ENCODE measurements at regions not wholly inside any gene's neighbourhood (a gene's known extent, or its start where the extent isn't known, plus 50 kb on each side); places are given as distances from the start of the nearest gene placed in this dataset.
"Not testable (repeated sequence)": the region's sequence is repeated elsewhere in the genome, so short reads cannot be mapped to it uniquely, and the experiment has no call there.

GRCh38 chr2:131801210-131801744, 273.6 kb downstream of the CCDC74A start:
- Histone ChIP-seq H3K27me3 (ENCODE audit: control insufficient read depth, insufficient read depth, low read length) (no peaks in the 10 kb centered on the region), H3K36me3 (ENCODE audit: control insufficient read depth, insufficient read depth, low read length) (no peaks in the 10 kb centered on the region), H3K4me3 (ENCODE audit: low read depth, low read length) (no peak overlapping the region)
- no peak for TF ChIP-seq CTCF (IDR thresholded peaks at IDR 0.05; ENCODE audit: insufficient read depth, low read length, severe bottlenecking)
- DNase-seq (ENCODE audit: low read depth) (no peak), FAIRE-seq (no peak)

DNA sequence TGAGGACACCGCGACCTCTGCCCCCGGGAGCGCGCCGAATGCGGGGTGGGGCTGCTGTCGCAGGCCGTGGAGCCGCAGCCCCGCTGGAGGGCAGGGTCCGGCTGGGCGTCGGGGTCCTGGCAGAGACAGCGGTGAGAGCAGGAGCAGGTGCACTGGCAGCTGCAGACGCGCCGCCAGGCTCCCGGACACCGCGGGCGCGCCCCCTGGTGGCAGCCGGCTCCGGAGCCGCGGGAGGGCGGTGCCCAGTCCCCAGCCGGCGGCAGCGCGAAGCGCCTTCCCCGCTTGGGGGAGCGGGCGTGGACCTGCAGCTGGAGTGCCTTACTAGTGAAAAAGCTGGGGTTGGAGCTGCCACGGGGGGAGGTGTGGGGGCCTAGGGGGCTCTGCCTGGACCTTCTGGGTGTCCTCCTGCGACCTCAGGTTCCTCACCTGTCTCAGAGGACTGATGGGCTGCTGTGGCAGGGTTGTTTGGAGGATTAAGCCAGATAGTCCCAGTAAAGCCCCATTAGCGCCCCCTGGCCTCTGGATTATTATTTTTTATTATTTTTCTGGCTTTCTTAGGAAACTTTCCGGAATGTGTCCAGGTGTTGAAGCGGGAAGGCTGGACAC, 274.2 kb downstream of the CCDC74A start:
- peak; percentile 54 for TF ChIP-seq CTCF (IDR thresholded peaks at IDR 0.05; ENCODE audit: insufficient read depth, low read length, severe bottlenecking)
- peak; percentile 43 for DNase-seq (ENCODE audit: low read depth)
- peak overlapping the region; percentile 49 for H3K4me3 ChIP-seq (ENCODE audit: low read depth, low read length)

DNA sequence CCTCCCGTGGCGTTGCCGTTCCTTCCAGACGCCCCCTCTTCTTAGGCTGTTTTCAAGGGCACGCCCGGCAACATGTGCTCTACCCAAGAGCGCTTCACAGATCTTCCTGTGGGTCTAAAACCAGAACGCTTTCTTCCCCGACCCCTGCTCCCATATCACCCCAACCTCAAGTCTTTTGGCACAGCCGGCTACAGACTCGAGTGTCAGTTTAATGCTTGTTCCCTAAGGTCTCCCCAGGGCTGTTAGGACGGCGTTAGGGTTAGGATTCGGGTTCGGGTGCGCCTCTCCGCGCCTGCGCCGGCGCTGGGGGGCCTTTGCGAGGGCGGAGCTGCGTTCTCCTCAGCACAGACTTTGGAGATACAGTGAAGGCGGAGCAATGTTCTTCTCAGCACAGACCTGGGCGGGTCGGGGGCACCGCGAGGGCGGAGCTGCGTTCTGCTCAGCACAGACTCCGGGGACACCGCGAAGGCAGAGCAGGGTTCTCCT, 274.7 kb downstream of the CCDC74A start:
- peak overlapping the region; percentile 49 for H3K4me3 ChIP-seq (ENCODE audit: low read depth, low read length)
- not testable (repeated sequence) for H3K36me3 ChIP-seq (ENCODE audit: control insufficient read depth, insufficient read depth, low read length); FAIRE-seq; H3K27me3 ChIP-seq (ENCODE audit: control insufficient read depth, insufficient read depth, low read length)
- DNase-seq (ENCODE audit: low read depth): peak; percentile 38

More for the DNA sequence above, 274.2 kb downstream of the CCDC74A start:
- not testable (repeated sequence) for FAIRE-seq; H3K27me3 ChIP-seq (ENCODE audit: control insufficient read depth, insufficient read depth, low read length); H3K36me3 ChIP-seq (ENCODE audit: control insufficient read depth, insufficient read depth, low read length)

DNA sequence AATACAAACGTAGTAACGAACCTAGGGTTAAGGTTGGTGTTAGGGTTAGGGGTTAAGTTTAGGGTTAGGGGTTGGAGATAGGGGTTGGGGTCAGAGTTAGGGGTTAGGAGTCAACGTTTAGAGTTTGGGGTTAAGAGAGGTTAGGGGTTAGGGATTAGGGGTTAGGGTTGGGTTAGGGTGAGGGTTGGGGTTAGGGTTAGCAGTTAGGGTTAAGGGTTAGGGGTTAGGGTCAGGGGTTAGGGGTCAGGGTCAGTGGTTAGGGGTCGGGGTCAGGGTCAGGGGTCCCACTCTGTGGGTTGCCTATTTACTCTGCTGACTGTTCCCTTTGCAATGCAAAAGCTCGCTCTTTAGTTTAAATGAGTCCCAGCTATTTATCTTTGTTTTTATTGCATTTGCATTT, 275.5 kb downstream of the CCDC74A start:
- H3K36me3 ChIP-seq (ENCODE audit: control insufficient read depth, insufficient read depth, low read length); H3K4me3 ChIP-seq (ENCODE audit: low read depth, low read length); FAIRE-seq; DNase-seq (ENCODE audit: low read depth); H3K27me3 ChIP-seq (ENCODE audit: control insufficient read depth, insufficient read depth, low read length): not testable (repeated sequence)

GRCh38 chr2:131812605-131813004, 284.9 kb downstream of the CCDC74A start:
- not testable (repeated sequence) for H3K36me3 ChIP-seq (ENCODE audit: control insufficient read depth, insufficient read depth, low read length); H3K4me3 ChIP-seq (ENCODE audit: low read depth, low read length); H3K27me3 ChIP-seq (ENCODE audit: control insufficient read depth, insufficient read depth, low read length); DNase-seq (ENCODE audit: low read depth); FAIRE-seq

DNA sequence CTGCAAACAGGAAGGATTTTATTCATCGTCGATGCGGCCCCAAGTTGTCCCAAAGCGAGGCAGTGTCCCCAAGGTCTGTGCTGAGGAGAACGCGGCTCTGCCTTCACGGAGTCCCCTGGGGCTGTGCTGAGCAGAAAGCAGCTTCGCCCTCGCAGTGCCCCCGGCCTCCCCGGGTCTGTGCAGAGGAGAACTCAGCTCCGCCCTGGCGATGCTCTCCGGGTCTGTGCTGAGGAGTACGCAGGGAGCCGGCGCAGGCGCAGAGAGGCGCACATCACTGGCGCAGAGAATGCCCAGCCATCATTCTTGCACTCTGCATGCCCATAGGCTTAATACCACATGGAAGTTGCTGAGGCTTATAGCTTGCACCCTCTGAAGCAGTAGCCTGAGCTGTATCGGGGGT, 285.7 kb downstream of the CCDC74A start:
- not testable (repeated sequence) for DNase-seq (ENCODE audit: low read depth); H3K4me3 ChIP-seq (ENCODE audit: low read depth, low read length); FAIRE-seq; H3K27me3 ChIP-seq (ENCODE audit: control insufficient read depth, insufficient read depth, low read length); H3K36me3 ChIP-seq (ENCODE audit: control insufficient read depth, insufficient read depth, low read length)

GRCh38 chr2:131818267-131818973, 290.7 kb downstream of the CCDC74A start:
- H3K36me3 ChIP-seq (ENCODE audit: control insufficient read depth, insufficient read depth, low read length); H3K4me3 ChIP-seq (ENCODE audit: low read depth, low read length); FAIRE-seq; H3K27me3 ChIP-seq (ENCODE audit: control insufficient read depth, insufficient read depth, low read length): not testable (repeated sequence)
- peak; percentile 19 for DNase-seq (ENCODE audit: low read depth)

DNA sequence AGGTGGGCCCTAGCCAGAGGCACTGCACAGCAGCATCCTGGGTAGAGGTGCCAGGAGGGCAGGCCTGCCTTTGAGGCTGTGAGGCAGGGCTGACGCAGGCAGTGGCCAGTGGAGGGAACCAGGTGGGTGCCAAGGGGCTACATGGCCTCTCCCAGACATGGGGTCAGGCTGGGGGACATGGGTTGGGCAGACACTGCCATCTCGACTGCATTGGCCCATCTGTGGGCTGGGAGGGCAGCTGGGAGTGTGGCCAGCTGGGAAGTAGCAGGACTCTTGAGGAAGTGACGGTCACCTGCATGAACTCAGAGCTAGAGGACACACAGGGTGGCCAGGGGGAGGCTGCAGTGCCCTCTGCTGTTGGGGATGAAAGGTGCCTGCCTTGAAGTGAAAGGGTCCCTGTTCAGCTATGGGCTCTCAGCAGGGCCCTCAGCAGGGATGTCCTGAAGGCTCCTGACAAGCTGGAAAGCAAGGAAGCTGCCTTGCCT, 294.6 kb downstream of the CCDC74A start:
- DNase-seq (ENCODE audit: low read depth); H3K36me3 ChIP-seq (ENCODE audit: control insufficient read depth, insufficient read depth, low read length); H3K27me3 ChIP-seq (ENCODE audit: control insufficient read depth, insufficient read depth, low read length); H3K4me3 ChIP-seq (ENCODE audit: low read depth, low read length): not testable (repeated sequence)
- peak; percentile 88 for FAIRE-seq

DNA sequence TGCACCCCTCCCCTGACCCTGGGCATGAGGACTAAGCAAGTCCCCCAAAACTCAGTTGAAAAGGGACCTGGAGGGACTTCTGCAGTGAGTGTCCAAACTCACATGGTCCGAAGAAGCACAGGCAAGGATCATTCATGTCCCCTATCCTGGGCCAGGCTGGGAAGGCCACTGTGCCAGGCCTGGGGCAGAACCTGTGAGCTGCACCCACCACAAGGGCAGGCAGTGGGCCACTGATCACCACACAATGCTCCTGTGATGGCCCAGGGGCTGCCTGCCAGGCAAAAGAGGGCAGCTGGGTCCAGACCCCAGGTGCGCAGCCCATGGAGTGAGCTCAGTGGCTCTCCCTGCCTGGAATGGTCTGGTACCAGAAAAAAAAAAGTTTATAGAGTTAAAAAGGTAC, 295.4 kb downstream of the CCDC74A start:
- H3K27me3 ChIP-seq (ENCODE audit: control insufficient read depth, insufficient read depth, low read length); DNase-seq (ENCODE audit: low read depth); H3K36me3 ChIP-seq (ENCODE audit: control insufficient read depth, insufficient read depth, low read length); H3K4me3 ChIP-seq (ENCODE audit: low read depth, low read length); FAIRE-seq: not testable (repeated sequence)

GRCh38 chr2:131824986-131825385, 297.3 kb downstream of the CCDC74A start:
- DNase-seq (ENCODE audit: low read depth); H3K4me3 ChIP-seq (ENCODE audit: low read depth, low read length); H3K36me3 ChIP-seq (ENCODE audit: control insufficient read depth, insufficient read depth, low read length); H3K27me3 ChIP-seq (ENCODE audit: control insufficient read depth, insufficient read depth, low read length); FAIRE-seq: not testable (repeated sequence)

Measured in bronchial epithelial cell (primary cell).